Omental fat pad (tissue), 3 donors: ENCODE measurements at regions not wholly inside any gene's neighbourhood (a gene's known extent, or its start where the extent isn't known, plus 50 kb on each side); places are given as distances from the start of the nearest gene placed in this dataset.
"Not testable (repeated sequence)": the region's sequence is repeated elsewhere in the genome, so short reads cannot be mapped to it uniquely, and the experiment has no call there.

Source experiments
- ATAC-seq: fragments of 150-250 bp; one replicate; pipeline ENCODE4 v1.9.1; 2016; ENCODE audit warnings: mild to moderate bottlenecking, moderate library complexity; ENCODE audit not compliant: low FRiP score
- DNase-seq: peaks from one replicate; pipeline ENCODE4 v3.0.0-alpha.2; 2019; ENCODE audit warnings: low spot score
- CTCF ChIP-seq, 3 donors: fragments of 450-650 bp; IDR thresholded peaks; one replicate each; pipeline ENCODE4 v1.5.1; 2016 to 2017; ENCODE audit warnings: antibody characterized with exemption in 3 of 3, mild to moderate bottlenecking in 3 of 3, moderate library complexity in 2 of 3

GRCh38 chr12:131333621-131334440, 377.1 kb upstream of the SFSWAP start:
- DNase-seq (no peak), ATAC-seq (no peak)
- TF ChIP-seq CTCF (IDR thresholded peaks at IDR 0.05) = no peak

- DNase-seq (no peak), ATAC-seq (no peak)
- no peak for TF ChIP-seq CTCF (IDR thresholded peaks at IDR 0.05)
Observed at GRCh38 chr12:131334835-131335234, 376.1 kb upstream of the SFSWAP start.

DNA sequence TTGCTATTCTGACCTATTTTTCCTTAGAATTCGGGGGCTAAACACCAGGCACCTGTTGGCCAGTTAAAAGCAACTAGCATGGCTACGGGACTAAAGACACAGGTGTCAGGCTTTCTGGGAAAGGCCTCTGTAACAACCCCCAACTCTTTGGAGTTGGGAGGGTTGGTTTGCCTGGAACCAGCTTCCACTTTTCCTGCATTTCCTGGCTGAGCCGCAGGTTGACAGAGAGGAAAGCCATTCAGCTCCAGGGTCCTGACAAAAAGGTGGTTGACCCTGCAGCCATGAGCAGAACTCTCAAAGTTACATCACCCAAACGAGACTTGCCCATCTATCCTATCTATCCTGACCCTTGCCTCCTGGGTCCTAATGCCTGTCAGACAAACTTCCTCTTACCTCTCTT, 375.4 kb upstream of the SFSWAP start:
- TF ChIP-seq CTCF (IDR thresholded peaks at IDR 0.05) = no peak
- no peak for DNase-seq
- no peak for ATAC-seq

- not testable (repeated sequence) for ATAC-seq, DNase-seq
Observed at GRCh38 chr12:131337861-131338260, 373.0 kb upstream of the SFSWAP start.

DNA sequence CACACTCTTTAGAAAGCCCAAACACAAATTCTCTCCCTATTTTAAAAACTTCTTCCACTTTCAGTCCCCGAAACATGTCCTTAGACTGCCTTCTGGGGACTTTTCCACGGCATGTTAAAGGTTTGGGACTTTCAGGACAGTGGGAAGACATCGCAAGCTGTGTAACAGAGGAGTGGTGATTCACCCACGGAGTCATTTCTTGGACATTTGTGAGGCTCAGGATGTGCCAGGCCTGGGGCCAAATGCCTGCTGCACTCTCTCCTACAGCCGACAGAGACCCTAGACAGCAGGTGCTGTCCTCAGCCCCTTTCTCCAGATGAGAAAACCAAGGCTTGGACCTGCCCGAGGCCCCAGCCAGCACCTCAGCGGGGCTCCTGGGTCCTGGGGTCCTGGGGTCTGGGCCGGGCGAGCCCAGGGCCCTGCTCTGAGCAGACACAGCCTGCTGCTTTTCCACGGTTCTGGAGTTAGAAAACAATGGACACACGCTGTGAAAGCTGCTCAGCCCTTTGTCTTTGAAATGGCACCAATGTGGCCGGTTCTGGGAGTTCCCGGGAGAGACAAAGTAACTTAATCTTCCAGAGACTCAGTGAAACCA, 370.2 kb upstream of the SFSWAP start:
- no peak for ATAC-seq
- DNase-seq = no peak
- TF ChIP-seq CTCF (IDR thresholded peaks at IDR 0.05) = no peak

DNA sequence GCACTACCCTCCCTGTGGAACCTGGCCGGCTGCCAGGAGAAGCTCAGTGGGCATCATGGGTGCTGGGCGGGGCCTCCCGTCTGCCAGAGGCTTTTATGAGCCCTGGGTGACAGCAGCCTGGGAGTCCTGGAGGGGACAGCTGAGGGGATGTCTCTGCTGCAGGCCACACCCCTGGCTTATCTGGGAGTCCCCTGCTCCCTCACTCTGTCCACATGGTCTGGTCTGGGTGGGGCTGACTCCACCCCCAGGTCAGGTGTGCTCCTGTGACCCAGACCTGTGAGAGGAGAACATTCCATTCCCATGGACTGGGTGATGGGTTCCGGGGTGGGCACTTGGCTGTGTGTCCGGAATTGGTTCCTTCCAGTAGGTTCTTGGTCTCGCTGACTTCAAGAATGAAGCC, 369.3 kb upstream of the SFSWAP start:
- not testable (repeated sequence) for DNase-seq, ATAC-seq

- ATAC-seq = not testable (repeated sequence)
Observed at GRCh38 chr12:131343436-131343835, 367.5 kb upstream of the SFSWAP start.

DNA sequence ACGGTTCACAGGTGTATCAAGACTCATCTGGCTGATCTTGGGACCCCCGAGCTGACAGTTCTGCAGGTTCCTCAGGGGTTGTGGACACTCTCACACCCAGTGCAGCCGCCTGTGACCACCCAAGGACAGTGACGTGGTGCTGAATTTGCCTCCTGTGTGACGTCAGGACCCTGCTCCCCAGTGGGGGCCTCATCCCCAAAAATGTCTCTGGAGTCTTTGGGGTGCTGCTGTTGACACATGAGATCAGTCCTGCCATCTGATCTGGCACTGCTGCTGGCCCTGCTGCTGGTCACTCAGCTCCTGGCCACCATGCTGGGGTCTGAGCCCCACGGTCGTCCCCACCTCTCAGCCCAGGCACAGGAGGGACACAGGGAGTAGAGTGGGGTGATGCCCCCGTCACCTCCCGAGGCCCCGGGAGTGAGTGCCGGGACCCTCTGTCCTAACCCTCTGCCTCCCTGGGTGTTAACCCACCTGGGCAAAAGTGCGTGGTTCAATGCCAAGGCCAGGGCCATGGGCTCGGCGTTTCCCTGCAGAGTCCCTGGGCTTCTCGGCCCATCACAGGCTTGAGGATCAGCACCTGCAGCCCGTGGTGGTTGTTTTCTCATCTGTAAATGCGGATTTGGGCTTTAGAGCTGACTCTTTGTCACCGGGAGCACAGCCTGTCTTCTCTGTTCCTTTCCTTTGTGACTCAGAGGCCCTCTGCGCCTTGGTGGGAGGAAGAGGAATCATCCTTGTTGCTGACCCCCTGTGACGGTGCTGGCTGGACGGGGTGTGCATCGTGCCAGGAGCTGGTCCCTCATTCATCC, 366.0 kb upstream of the SFSWAP start:
- ATAC-seq = not testable (repeated sequence)

More at GRCh38 chr12:131343436-131343835, 367.5 kb upstream of the SFSWAP start:
- DNase-seq = not testable (repeated sequence)

More for the DNA sequence above, 366.0 kb upstream of the SFSWAP start:
- DNase-seq = not testable (repeated sequence)
